HCT116 (cell line): ENCODE measurements at regions not wholly inside any gene's neighbourhood (a gene's known extent, or its start where the extent isn't known, plus 50 kb on each side); places are given as distances from the start of the nearest gene placed in this dataset.

Experiments
- ATAC-seq: fragments of 200-7000 bp; cut with Tn5 transposase; 2 replicates; pipeline ENCODE4 v1.9.1; 2020; ENCODE audit warnings: mild to moderate bottlenecking, moderate library complexity
- BruUV-seq: library from RNA; stranded (reverse); fragments of 400-500 nt; replicated peaks from 2 replicates; lab custom pipeline; 2021; lab: Mats Ljungman, UMichigan
- CTCF ChIA-PET: fragments of 300-600 bp; sonication (Branson Sonifier 250); formaldehyde crosslinking; loops from one replicate; lab custom pipeline; 2021; ENCODE audit warnings: antibody characterized with exemption; lab: Charles Lee
- POLR2A ChIA-PET: fragments of 300-600, 350-600 bp; sonication (Branson Sonifier 250); formaldehyde crosslinking; loops from one replicate; lab custom pipeline; 2021; ENCODE audit warnings: antibody characterized with exemption; lab: Charles Lee
- RAD21 ChIA-PET, 2 experiments: fragments of 300-600 bp; sonication (Branson Sonifier 250); formaldehyde crosslinking; loops; one replicate each; lab custom pipeline; 2023; ENCODE audit warnings: low total read pairs in 2 of 2; ENCODE audit not compliant: uncharacterized antibody in 2 of 2, unreplicated experiment in 2 of 2, low non-redundant PET in 1 of 2; lab: Charles Lee
- DNase-seq: peaks from one replicate; pipeline ENCODE4 v3.0.0-alpha.2; 2010; ENCODE audit warnings: low read depth, low spot score
- H2AFZ ChIP-seq: fragments of 200-600 bp; shearing (Covaris generic), sonication (generic); 2 replicates; pipeline ENCODE4 v1.6.1; 2017; ENCODE audit warnings: low read depth, mixed run types, mixed read lengths, antibody characterized with exemption, low read length; ENCODE audit not compliant: poor library complexity, severe bottlenecking
- H3K27ac ChIP-seq: 2 replicates; pipeline ENCODE4 v1.5.1; 2012; ENCODE audit warnings: low read depth, low read length
- H3K27me3 ChIP-seq: fragments of 200-600 bp; sonication (generic); 2 replicates; pipeline ENCODE4 v1.6.1; 2016; ENCODE audit warnings: mixed run types, low read length, mixed read lengths; ENCODE audit not compliant: insufficient read depth
- H3K36me3 ChIP-seq, 2 experiments: fragments of 200-500 bp in 1 of 2; fragments of 200-600 bp in 1 of 2; sonication (Bioruptor generic) in 1 of 2; sonication (generic) in 1 of 2; 2 replicates each; pipeline versions ENCODE4 v1.5.1 to v1.6.1; 2014 to 2016; ENCODE audit warnings: low read length in 2 of 2, inconsistent platforms in 1 of 2, mixed read lengths in 1 of 2, mixed run types in 1 of 2; ENCODE audit not compliant: insufficient read depth in 2 of 2, control insufficient read depth in 1 of 2
- H3K4me1 ChIP-seq, 2 experiments: fragments of 200-600 bp in 1 of 2; sonication (generic) in 1 of 2; 2 replicates each; pipeline versions ENCODE4 v1.5.1 to v1.6.1; 2012 to 2017; ENCODE audit warnings: low read length in 2 of 2, inconsistent platforms in 1 of 2, mild to moderate bottlenecking in 1 of 2, mixed read lengths in 1 of 2, mixed run types in 1 of 2, moderate library complexity in 1 of 2; ENCODE audit not compliant: insufficient read depth in 2 of 2, control insufficient read depth in 1 of 2
- H3K4me2 ChIP-seq: fragments of 200-600 bp; sonication (generic); 2 replicates; pipeline ENCODE4 v1.6.1; 2017; ENCODE audit warnings: mixed run types, low read length, mixed read lengths
- H3K4me3 ChIP-seq, 2 experiments: fragments of 200-600 bp in 1 of 2; sonication (generic) in 1 of 2; replicated peaks in 1 of 2; 2 replicates each; pipeline ENCODE4 v1.5.1; 2011 to 2016; ENCODE audit warnings: low read length in 2 of 2, control low read depth in 1 of 2, low read depth in 1 of 2, mild to moderate bottlenecking in 1 of 2, mixed read lengths in 1 of 2, mixed run types in 1 of 2
- H3K79me2 ChIP-seq: fragments of 200-600 bp; sonication (generic); 2 replicates; pipeline ENCODE4 v1.6.1; 2017; ENCODE audit warnings: mild to moderate bottlenecking, mixed run types, low read length, moderate library complexity, mixed read lengths; ENCODE audit not compliant: insufficient read depth
- H3K9ac ChIP-seq: fragments of 200-600 bp; sonication (generic); 2 replicates; pipeline ENCODE4 v1.6.1; 2016; ENCODE audit warnings: low read length, mixed read lengths
- H3K9me2 ChIP-seq: fragments of 200-600 bp; sonication (generic), shearing (Covaris generic); 2 replicates; pipeline ENCODE4 v1.6.1; 2017; ENCODE audit warnings: mixed run types, mild to moderate bottlenecking, moderate library complexity; ENCODE audit not compliant: insufficient read depth
- H3K9me3 ChIP-seq, 2 experiments: fragments of 200-500 bp in 1 of 2; fragments of 200-600 bp in 1 of 2; sonication (Bioruptor generic) in 1 of 2; sonication (generic) in 1 of 2; 2 replicates each; pipeline ENCODE4 v1.6.1; 2014 to 2017; ENCODE audit warnings: low read length in 2 of 2, mixed read lengths in 2 of 2, inconsistent platforms in 1 of 2, low read depth in 1 of 2, mild to moderate bottlenecking in 1 of 2, mixed run types in 1 of 2, moderate library complexity in 1 of 2; ENCODE audit not compliant: control insufficient read depth in 1 of 2, insufficient read depth in 1 of 2
- H4K20me1 ChIP-seq: fragments of 200-600 bp; sonication (generic), shearing (Covaris generic); 2 replicates; pipeline ENCODE4 v1.6.1; 2017; ENCODE audit warnings: mixed run types, mild to moderate bottlenecking, moderate library complexity; ENCODE audit not compliant: insufficient read depth
- CBX3 ChIP-seq: IDR thresholded peaks from 2 replicates; pipeline ENCODE4 v1.6.1; 2012; ENCODE audit warnings: low read depth
- EZH2 ChIP-seq: fragments of 200-600 bp; sonication (generic); IDR thresholded peaks from 2 replicates; pipeline ENCODE4 v1.6.1; 2017; ENCODE audit warnings: antibody characterized with exemption, mixed run types
- EZH2phosphoT487 ChIP-seq: fragments of 200-600 bp; IDR thresholded peaks from 2 replicates; pipeline ENCODE4 v1.6.1; 2018; ENCODE audit warnings: antibody characterized with exemption, borderline replicate concordance
- POLR2A ChIP-seq: IDR thresholded peaks from 2 replicates; pipeline ENCODE4 v1.7.0; 2011; ENCODE audit warnings: borderline replicate concordance; ENCODE audit not compliant: insufficient read depth, insufficient read length; ENCODE audit errors: extremely low read depth
- SP1 ChIP-seq: IDR thresholded peaks from 2 replicates; pipeline ENCODE4 v1.6.1; 2012; ENCODE audit warnings: low read depth
- YY1 ChIP-seq: IDR thresholded peaks from 2 replicates; pipeline ENCODE4 v1.6.1; 2011; ENCODE audit warnings: low read length, low read depth, moderate library complexity, mild to moderate bottlenecking; ENCODE audit not compliant: insufficient replicate concordance; ENCODE audit errors: extremely low read depth
- ZNF274 ChIP-seq: fragments of 200-500 bp; sonication (Bioruptor generic); IDR thresholded peaks from 2 replicates; pipeline ENCODE4 v1.6.1; 2014; ENCODE audit warnings: mild to moderate bottlenecking, low read depth, low read length, inconsistent platforms
- intact Hi-C: fragments of 100-400 bp; cut with micrococcal nuclease; formaldehyde crosslinking; loops from 2 replicates; pipeline ENCODE4 v1.10.0; 2022
- TF ChIP-seq, protein P1 (sequence below), 3 experiments: fragments of 200-600 bp in 1 of 3; sonication (generic) in 1 of 3; IDR thresholded peaks in 2 of 3; conservative IDR thresholded peaks in 1 of 3; 2 replicates each; pipeline ENCODE4 v1.5.1; 2012 to 2017; ENCODE audit warnings: low read depth in 2 of 3, low read length in 2 of 3, antibody characterized with exemption in 1 of 3, borderline replicate concordance in 1 of 3, control low read depth in 1 of 3, mild to moderate bottlenecking in 1 of 3, mixed read lengths in 1 of 3, mixed run types in 1 of 3, moderate library complexity in 1 of 3; ENCODE audit not compliant: insufficient read depth in 1 of 3
- TF ChIP-seq, protein P2 (sequence below): IDR thresholded peaks from 2 replicates; pipeline ENCODE4 v1.6.1; 2011; ENCODE audit warnings: mild to moderate bottlenecking, low read length, moderate library complexity; ENCODE audit not compliant: insufficient replicate concordance; ENCODE audit errors: extremely low read depth
- TF ChIP-seq, protein P3 (sequence below): IDR thresholded peaks from 2 replicates; pipeline ENCODE4 v1.6.1; 2012; ENCODE audit warnings: low read depth

- TF ChIP-seq, protein P1, sequence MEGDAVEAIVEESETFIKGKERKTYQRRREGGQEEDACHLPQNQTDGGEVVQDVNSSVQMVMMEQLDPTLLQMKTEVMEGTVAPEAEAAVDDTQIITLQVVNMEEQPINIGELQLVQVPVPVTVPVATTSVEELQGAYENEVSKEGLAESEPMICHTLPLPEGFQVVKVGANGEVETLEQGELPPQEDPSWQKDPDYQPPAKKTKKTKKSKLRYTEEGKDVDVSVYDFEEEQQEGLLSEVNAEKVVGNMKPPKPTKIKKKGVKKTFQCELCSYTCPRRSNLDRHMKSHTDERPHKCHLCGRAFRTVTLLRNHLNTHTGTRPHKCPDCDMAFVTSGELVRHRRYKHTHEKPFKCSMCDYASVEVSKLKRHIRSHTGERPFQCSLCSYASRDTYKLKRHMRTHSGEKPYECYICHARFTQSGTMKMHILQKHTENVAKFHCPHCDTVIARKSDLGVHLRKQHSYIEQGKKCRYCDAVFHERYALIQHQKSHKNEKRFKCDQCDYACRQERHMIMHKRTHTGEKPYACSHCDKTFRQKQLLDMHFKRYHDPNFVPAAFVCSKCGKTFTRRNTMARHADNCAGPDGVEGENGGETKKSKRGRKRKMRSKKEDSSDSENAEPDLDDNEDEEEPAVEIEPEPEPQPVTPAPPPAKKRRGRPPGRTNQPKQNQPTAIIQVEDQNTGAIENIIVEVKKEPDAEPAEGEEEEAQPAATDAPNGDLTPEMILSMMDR (IDR thresholded peaks at IDR 0.05 in 2 of 3, conservative IDR thresholded peaks at IDR 0.05 in 1 of 3; ENCODE audit: borderline replicate concordance in 1 of 3, insufficient read depth in 1 of 3, low read depth in 2 of 3, low read length in 2 of 3), result no peak
- TF ChIP-seq ZNF274 (no peak), EZH2phosphoT487 (no peak)
- TF ChIP-seq, protein P2, sequence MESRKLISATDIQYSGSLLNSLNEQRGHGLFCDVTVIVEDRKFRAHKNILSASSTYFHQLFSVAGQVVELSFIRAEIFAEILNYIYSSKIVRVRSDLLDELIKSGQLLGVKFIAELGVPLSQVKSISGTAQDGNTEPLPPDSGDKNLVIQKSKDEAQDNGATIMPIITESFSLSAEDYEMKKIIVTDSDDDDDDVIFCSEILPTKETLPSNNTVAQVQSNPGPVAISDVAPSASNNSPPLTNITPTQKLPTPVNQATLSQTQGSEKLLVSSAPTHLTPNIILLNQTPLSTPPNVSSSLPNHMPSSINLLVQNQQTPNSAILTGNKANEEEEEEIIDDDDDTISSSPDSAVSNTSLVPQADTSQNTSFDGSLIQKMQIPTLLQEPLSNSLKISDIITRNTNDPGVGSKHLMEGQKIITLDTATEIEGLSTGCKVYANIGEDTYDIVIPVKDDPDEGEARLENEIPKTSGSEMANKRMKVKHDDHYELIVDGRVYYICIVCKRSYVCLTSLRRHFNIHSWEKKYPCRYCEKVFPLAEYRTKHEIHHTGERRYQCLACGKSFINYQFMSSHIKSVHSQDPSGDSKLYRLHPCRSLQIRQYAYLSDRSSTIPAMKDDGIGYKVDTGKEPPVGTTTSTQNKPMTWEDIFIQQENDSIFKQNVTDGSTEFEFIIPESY, result no peak
These were observed 85.6 kb downstream of the MARCHF4 start (continued) for GRCh38 chr2:216286616-216287231.

- Histone ChIP-seq H3K4me3 (no peak overlapping the region), H3K9ac (no peak overlapping the region), H3K9me3 (no peaks in the 10 kb centered on the region), H2AFZ (no peak overlapping the region), H3K27me3 (peaks cover 20% of the 10 kb centered on the region), H4K20me1 (no peaks in the 10 kb centered on the region), H3K36me3 (no peaks in the 10 kb centered on the region), H3K4me2 (no peak overlapping the region), H3K79me2 (no peaks in the 10 kb centered on the region), H3K9me2 (no peaks in the 10 kb centered on the region), H3K4me1 (peaks cover 5 to 16% of the 10 kb centered on the region in 2 experiments; a peak in 3 of 4 replicates), H3K27ac (no peak overlapping the region)
- BruUV-seq, result no TSS peak
- no peak for ATAC-seq
- POLR2A ChIA-PET, result no interaction called here
- intact Hi-C loops, result no loop called here
- RAD21 ChIA-PET, result no interaction called here
- CTCF ChIA-PET, result no interaction called here
- DNase-seq, result no peak
- TF ChIP-seq YY1 (no peak), EZH2 (no peak), POLR2A (no peak), SP1 (no peak), CBX3 (no peak)
- TF ChIP-seq, protein P1 (IDR thresholded peaks at IDR 0.05 in 2 of 3, conservative IDR thresholded peaks at IDR 0.05 in 1 of 3; ENCODE audit: borderline replicate concordance in 1 of 3, insufficient read depth in 1 of 3, low read depth in 2 of 3, low read length in 2 of 3), result no peak
- TF ChIP-seq, protein P3, sequence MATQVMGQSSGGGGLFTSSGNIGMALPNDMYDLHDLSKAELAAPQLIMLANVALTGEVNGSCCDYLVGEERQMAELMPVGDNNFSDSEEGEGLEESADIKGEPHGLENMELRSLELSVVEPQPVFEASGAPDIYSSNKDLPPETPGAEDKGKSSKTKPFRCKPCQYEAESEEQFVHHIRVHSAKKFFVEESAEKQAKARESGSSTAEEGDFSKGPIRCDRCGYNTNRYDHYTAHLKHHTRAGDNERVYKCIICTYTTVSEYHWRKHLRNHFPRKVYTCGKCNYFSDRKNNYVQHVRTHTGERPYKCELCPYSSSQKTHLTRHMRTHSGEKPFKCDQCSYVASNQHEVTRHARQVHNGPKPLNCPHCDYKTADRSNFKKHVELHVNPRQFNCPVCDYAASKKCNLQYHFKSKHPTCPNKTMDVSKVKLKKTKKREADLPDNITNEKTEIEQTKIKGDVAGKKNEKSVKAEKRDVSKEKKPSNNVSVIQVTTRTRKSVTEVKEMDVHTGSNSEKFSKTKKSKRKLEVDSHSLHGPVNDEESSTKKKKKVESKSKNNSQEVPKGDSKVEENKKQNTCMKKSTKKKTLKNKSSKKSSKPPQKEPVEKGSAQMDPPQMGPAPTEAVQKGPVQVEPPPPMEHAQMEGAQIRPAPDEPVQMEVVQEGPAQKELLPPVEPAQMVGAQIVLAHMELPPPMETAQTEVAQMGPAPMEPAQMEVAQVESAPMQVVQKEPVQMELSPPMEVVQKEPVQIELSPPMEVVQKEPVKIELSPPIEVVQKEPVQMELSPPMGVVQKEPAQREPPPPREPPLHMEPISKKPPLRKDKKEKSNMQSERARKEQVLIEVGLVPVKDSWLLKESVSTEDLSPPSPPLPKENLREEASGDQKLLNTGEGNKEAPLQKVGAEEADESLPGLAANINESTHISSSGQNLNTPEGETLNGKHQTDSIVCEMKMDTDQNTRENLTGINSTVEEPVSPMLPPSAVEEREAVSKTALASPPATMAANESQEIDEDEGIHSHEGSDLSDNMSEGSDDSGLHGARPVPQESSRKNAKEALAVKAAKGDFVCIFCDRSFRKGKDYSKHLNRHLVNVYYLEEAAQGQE, result no peak
These were observed 86.6 kb downstream of the MARCHF4 start for GRCh38 chr2:216285701-216286100.
